CD4-positive, alpha-beta T cell (primary cell): ENCODE measurements at regions not wholly inside any gene's neighbourhood (a gene's known extent, or its start where the extent isn't known, plus 50 kb on each side); places are given as distances from the start of the nearest gene placed in this dataset.

Experiments
- ATAC-seq: fragments of 200-7000 bp; cut with Tn5 transposase; one replicate; pipeline ENCODE4 v1.10.0; 2022; ENCODE audit warnings: mild to moderate bottlenecking; ENCODE audit not compliant: poor library complexity
- CTCF ChIA-PET: fragments of 350-600 bp; sonication (Branson Sonifier 250); formaldehyde crosslinking; loops from one replicate; lab custom pipeline; 2021; ENCODE audit warnings: antibody characterized with exemption, inconsistent platforms; lab: Charles Lee
- POLR2A ChIA-PET: fragments of 350-600 bp; sonication (Branson Sonifier 250); formaldehyde crosslinking; loops from one replicate; lab custom pipeline; 2021; ENCODE audit warnings: antibody characterized with exemption, inconsistent platforms; lab: Charles Lee
- DNase-seq, 14 experiments: peaks; one replicate each; pipeline ENCODE4 v3.0.0-alpha.2; 2013 to 2020; ENCODE audit warnings: mixed read lengths in 2 of 14
- H3K27ac ChIP-seq, 2 donors: one replicate each; pipeline versions ENCODE4 v1.5.1 to v1.7.0; 2013; ENCODE audit warnings: low read length in 2 of 2, low read depth in 1 of 2, mild to moderate bottlenecking in 1 of 2
- H3K27me3 ChIP-seq, 2 experiments: 1 replicate in 1 of 2; 2 replicates in 1 of 2; pipeline versions ENCODE4 v1.6.1 to v1.7.0; 2013; ENCODE audit warnings: low read length in 2 of 2, control low read depth in 1 of 2, mild to moderate bottlenecking in 1 of 2, moderate library complexity in 1 of 2; ENCODE audit not compliant: insufficient read depth in 2 of 2, control insufficient read depth in 1 of 2
- H3K36me3 ChIP-seq: one replicate; pipeline ENCODE4 v1.6.1; 2013; ENCODE audit warnings: low read length, control low read depth; ENCODE audit not compliant: insufficient read depth
- H3K4me1 ChIP-seq: one replicate; pipeline ENCODE4 v1.6.1; 2013; ENCODE audit warnings: low read length, control low read depth; ENCODE audit not compliant: insufficient read depth
- H3K4me3 ChIP-seq: one replicate; pipeline ENCODE4 v1.5.1; 2013; ENCODE audit warnings: mild to moderate bottlenecking, low read length, moderate library complexity
- H3K9me3 ChIP-seq, 2 experiments: 1 replicate in 1 of 2; 2 replicates in 1 of 2; pipeline versions ENCODE4 v1.6.1 to v1.7.0; 2013; ENCODE audit warnings: low read length in 2 of 2, mild to moderate bottlenecking in 2 of 2, control low read depth in 1 of 2, moderate library complexity in 1 of 2; ENCODE audit not compliant: control insufficient read depth in 1 of 2, insufficient read depth in 1 of 2
- H3K27ac Mint-ChIP-seq: one replicate; pipeline ENCODE4 v1.8.0; 2020; ENCODE audit warnings: mixed read lengths
- H3K27me3 Mint-ChIP-seq: one replicate; pipeline ENCODE4 v1.8.0; 2021; ENCODE audit warnings: mixed read lengths
- H3K36me3 Mint-ChIP-seq: one replicate; pipeline ENCODE4 v1.8.0; 2021; ENCODE audit warnings: low read depth, mixed read lengths
- H3K4me1 Mint-ChIP-seq: one replicate; pipeline ENCODE4 v1.8.0; 2021; ENCODE audit warnings: low read depth, mixed read lengths
- H3K4me3 Mint-ChIP-seq: one replicate; pipeline ENCODE4 v1.8.0; 2020; ENCODE audit warnings: mild to moderate bottlenecking, mixed read lengths
- H3K9me3 Mint-ChIP-seq: one replicate; pipeline ENCODE4 v1.8.0; 2020; ENCODE audit warnings: mixed read lengths
- CTCF ChIP-seq: fragments of 200-600 bp; IDR thresholded peaks from one replicate; pipeline ENCODE4 v1.8.0; 2022; ENCODE audit warnings: antibody characterized with exemption, mild to moderate bottlenecking
- intact Hi-C, 2 experiments: fragments of 100-400 bp; cut with DNase I in 1 of 2; cut with micrococcal nuclease in 1 of 2; formaldehyde crosslinking; loops; one replicate each; pipeline versions ENCODE4 v1.15.1 to v1.9.0; 2023 to 2025; cut with DNase I, micrococcal nuclease

- H3K36me3 ChIP-seq, result no peaks in the 10 kb centered on the region
- Mint-ChIP-seq H3K4me3 (no peak overlapping the region), H3K4me1 (no peaks in the 10 kb centered on the region), H3K27me3 (no peaks in the 10 kb centered on the region), H3K27ac (no peak overlapping the region), H3K36me3 (no peaks in the 10 kb centered on the region), H3K9me3 (peaks cover 2% of the 10 kb centered on the region)
- ATAC-seq (no peak), DNase-seq (no peak)
- H3K4me3 ChIP-seq, result no peak overlapping the region
- intact Hi-C loops, result no loop called here
- ChIA-PET POLR2A (no interaction called here), CTCF (no interaction called here)
- no peaks in the 10 kb centered on the region for H3K9me3 ChIP-seq
- no peaks in the 10 kb centered on the region for H3K4me1 ChIP-seq
- no peak overlapping the region for H3K27ac ChIP-seq
- no peaks in the 10 kb centered on the region for H3K27me3 ChIP-seq
- TF ChIP-seq CTCF, result no peak
These were observed 889.4 kb upstream of the SEMA6A start for GRCh38 chr5:117463881-117464570.

GRCh38 chr5:117461966-117462365 is 887.3 kb upstream of the SEMA6A start:
- H3K27me3 ChIP-seq, result no peaks in the 10 kb centered on the region
- peaks cover under 1% of the 10 kb centered on the region for H3K27me3 Mint-ChIP-seq
- no peaks in the 10 kb centered on the region for H3K36me3 ChIP-seq
- CTCF ChIA-PET, result no interaction called here
- no peak for ATAC-seq
- no peak overlapping the region for H3K27ac Mint-ChIP-seq
- POLR2A ChIA-PET, result no interaction called here
- H3K27ac ChIP-seq, result no peak overlapping the region
- peaks cover 2% of the 10 kb centered on the region for H3K9me3 Mint-ChIP-seq
- H3K36me3 Mint-ChIP-seq, result no peaks in the 10 kb centered on the region
- TF ChIP-seq CTCF, result no peak
- DNase-seq, result no peak
- no peak overlapping the region for H3K4me3 ChIP-seq
- no peaks in the 10 kb centered on the region for H3K4me1 ChIP-seq
- no peaks in the 10 kb centered on the region for H3K9me3 ChIP-seq
- intact Hi-C loops, result no loop called here
- H3K4me3 Mint-ChIP-seq, result no peak overlapping the region
- no peaks in the 10 kb centered on the region for H3K4me1 Mint-ChIP-seq

GRCh38 chr5:117461403-117461802 is 886.8 kb upstream of the SEMA6A start:
- Mint-ChIP-seq H3K4me3 (no peak overlapping the region), H3K36me3 (no peaks in the 10 kb centered on the region), H3K27me3 (peaks cover 4% of the 10 kb centered on the region), H3K9me3 (no peaks in the 10 kb centered on the region), H3K27ac (no peak overlapping the region), H3K4me1 (no peaks in the 10 kb centered on the region)
- Histone ChIP-seq H3K9me3 (no peaks in the 10 kb centered on the region), H3K36me3 (no peaks in the 10 kb centered on the region), H3K27ac (no peak overlapping the region), H3K4me1 (no peaks in the 10 kb centered on the region), H3K4me3 (no peak overlapping the region), H3K27me3 (no peaks in the 10 kb centered on the region)
- no peak for DNase-seq
- intact Hi-C loops, result no loop called here
- ChIA-PET CTCF (no interaction called here), POLR2A (no interaction called here)
- ATAC-seq, result no peak
- no peak for TF ChIP-seq CTCF
